ENCODE measurements at regions not wholly inside any gene's neighbourhood (a gene's known extent, or its start where the extent isn't known, plus 50 kb on each side); places are given as distances from the start of the nearest gene placed in this dataset.

GRCh38 chr11:126148317-126148716 lies 63.1 kb downstream of the RPUSD4 start:
- no peak overlapping the region for H3K18ac ChIP-seq (ENCODE audit: low read depth, low read length)
- DNase-seq (no peak), ATAC-seq (ENCODE audit: low read depth) (no peak)
- H4K5ac ChIP-seq (ENCODE audit: low read depth, low read length) = no peak overlapping the region
- peaks cover 1% of the 10 kb centered on the region; the same call in 1 of the 2 replicates for H3K4me1 ChIP-seq (ENCODE audit: control insufficient read depth, insufficient read depth, low read length)
- H3K9me1 ChIP-seq (ENCODE audit: insufficient read depth, low read length) = no peaks in the 10 kb centered on the region
- no peaks in the 10 kb centered on the region for H3K36me3 ChIP-seq (ENCODE audit: control insufficient read depth, insufficient read depth, low read length)
- no peak overlapping the region for H2BK20ac ChIP-seq (ENCODE audit: low read depth, low read length)
- H3K56ac ChIP-seq (ENCODE audit: extremely low read depth, insufficient read depth, low read length) = no peak overlapping the region
- peaks cover 9% of the 10 kb centered on the region for H3K9me3 ChIP-seq (ENCODE audit: control insufficient read depth, insufficient read depth, low read length)
- no peak overlapping the region for H3K4me2 ChIP-seq (ENCODE audit: low read depth, low read length)
- no peak overlapping the region for H3K4me3 ChIP-seq (ENCODE audit: insufficient read depth, low read depth, low read length)
- no peak overlapping the region for H4K91ac ChIP-seq (ENCODE audit: insufficient read depth, low read depth, low read length)
- H4K20me1 ChIP-seq (ENCODE audit: insufficient read depth, low read length) = no peaks in the 10 kb centered on the region
- intact Hi-C loops (cut with micrococcal nuclease) (no loop called here), in situ Hi-C loops (cut with MboI; ENCODE audit: low sequenced_read_pairs) (no loop called here), dilution Hi-C loops (cut with HindIII; ENCODE audit: low sequenced_read_pairs, unreplicated experiment) (no loop called here)
- no peak overlapping the region for H2BK5ac ChIP-seq (ENCODE audit: low read depth, low read length, poor library complexity, severe bottlenecking)
- H2BK120ac ChIP-seq (ENCODE audit: low read depth, low read length) = no peak overlapping the region
- H3K9ac ChIP-seq (ENCODE audit: low read depth, low read length) = no peak overlapping the region
- POLR2A ChIA-PET (ENCODE audit: unreplicated experiment) = no interaction called here
- H3K23ac ChIP-seq (ENCODE audit: low read depth, low read length) = no peak overlapping the region
- CTCF ChIA-PET = interaction anchor here (0.6 kb wide), 1 partner anchor 312 kb away, joined by 3 read pairs; no protein-coding TSS in a partner anchor
- TF ChIP-seq RAD21 (IDR thresholded peaks at IDR 0.05; ENCODE audit: low read length) = no peak
- TF ChIP-seq POLR2A (IDR thresholded peaks at IDR 0.05; ENCODE audit: low read depth, low read length) = no peak
- no peak for TF ChIP-seq CTCF (conservative IDR thresholded peaks at IDR 0.05; ENCODE audit: low read depth, low read length)
- TF ChIP-seq ELK1 (IDR thresholded peaks at IDR 0.05; ENCODE audit: borderline replicate concordance, low read depth, low read length) = no peak
- TF ChIP-seq BHLHE40 (IDR thresholded peaks at IDR 0.05; ENCODE audit: low read depth, low read length) = no peak
- TF ChIP-seq RCOR1 (IDR thresholded peaks at IDR 0.05; ENCODE audit: insufficient replicate concordance, low read length) = no peak
- TF ChIP-seq NFE2L2 (IDR thresholded peaks at IDR 0.05; ENCODE audit: low read depth, low read length) = no peak
- no peak for TF ChIP-seq MAZ (IDR thresholded peaks at IDR 0.05; ENCODE audit: borderline replicate concordance, low read depth, low read length)
- TF ChIP-seq USF2 (IDR thresholded peaks at IDR 0.05; ENCODE audit: low read depth, low read length) = no peak
- no peak for TF ChIP-seq MXI1 (IDR thresholded peaks at IDR 0.05; ENCODE audit: borderline replicate concordance, low read depth, low read length)
- no peak for TF ChIP-seq RFX5 (IDR thresholded peaks at IDR 0.05; ENCODE audit: low read depth, low read length)
- TF ChIP-seq MAFK (IDR thresholded peaks at IDR 0.05; ENCODE audit: low read depth, low read length) = no peak
- no peak for TF ChIP-seq CHD1 (IDR thresholded peaks at IDR 0.05; ENCODE audit: low read depth, low read length)
- no peak for TF ChIP-seq CEBPB (IDR thresholded peaks at IDR 0.05; ENCODE audit: low read depth, low read length)
- H3K4ac ChIP-seq (ENCODE audit: low read depth, low read length) = no peak overlapping the region
- H2AK5ac ChIP-seq (ENCODE audit: low read depth, low read length) = no peak overlapping the region
- H2AK9ac ChIP-seq (replicated peaks; ENCODE audit: low read depth, low read length, poor library complexity) = no peak overlapping the region
- no peak overlapping the region for H2BK15ac ChIP-seq (ENCODE audit: low read depth, low read length)
- H3K27me3 ChIP-seq (ENCODE audit: control insufficient read depth, insufficient read depth, low read length) = peaks cover 61% of the 10 kb centered on the region
- WGBS, 2 experiments (ENCODE audit: extremely low coverage in 2 of 2, insufficient read length in 1 of 2) = no CpG with 5 or more reads among the region's 2 CpGs
- no peak overlapping the region for H4K8ac ChIP-seq (ENCODE audit: low read depth in 2 of 2, low read length in 2 of 2)
- H3K14ac ChIP-seq (replicated peaks; ENCODE audit: low read depth, low read length) = no peak overlapping the region
- H3K27ac ChIP-seq (ENCODE audit: insufficient read depth, low read length) = no peak overlapping the region
- H2AFZ ChIP-seq (replicated peaks; ENCODE audit: low read length, poor library complexity) = no peak overlapping the region
- no peaks in the 10 kb centered on the region for H3K79me1 ChIP-seq (ENCODE audit: low read depth in 1 of 2, low read length in 2 of 2)
- no TSS peak for BruUV-seq (replicated peaks)
